Gastrocnemius medialis (tissue), 4 donors: ENCODE measurements at regions not wholly inside any gene's neighbourhood (a gene's known extent, or its start where the extent isn't known, plus 50 kb on each side); places are given as distances from the start of the nearest gene placed in this dataset.

Experiments used
- CTCF ChIP-seq, 5 experiments: fragments of 450-650 bp in 3 of 5; fragments of 200-600 bp in 2 of 5; sonication (generic) in 2 of 5; IDR thresholded peaks in 4 of 5; conservative IDR thresholded peaks in 1 of 5; 1 replicate in 4 of 5; 2 replicates in 1 of 5; pipeline ENCODE4 v1.5.1; 2016 to 2019; ENCODE audit warnings: antibody characterized with exemption in 5 of 5, mild to moderate bottlenecking in 3 of 5, moderate library complexity in 3 of 5
- POLR2A ChIP-seq, 2 donors: fragments of 450-650 bp; IDR thresholded peaks; one replicate each; pipeline ENCODE4 v1.6.1; 2017; ENCODE audit warnings: antibody characterized with exemption in 2 of 2, mild to moderate bottlenecking in 2 of 2, moderate library complexity in 2 of 2

- TF ChIP-seq POLR2A (IDR thresholded peaks at IDR 0.05) (no peak), CTCF (IDR thresholded peaks at IDR 0.05 in 4 of 5, conservative IDR thresholded peaks at IDR 0.05 in 1 of 5) (no peak)
These were observed 171.4 kb downstream of the ARRDC4 start for GRCh38 chr15:98131924-98132323.
